WI38 (cell line): ENCODE measurements at regions not wholly inside any gene's neighbourhood (a gene's known extent, or its start where the extent isn't known, plus 50 kb on each side); places are given as distances from the start of the nearest gene placed in this dataset.
A peak's percentile ranks its signal among the peaks of the same experiment; 100 is the strongest.

Experiments used
- H3K4me3 ChIP-seq: 2 replicates; pipeline ENCODE4 v1.5.1; 2011; ENCODE audit warnings: low read depth, mild to moderate bottlenecking, control low read depth, low read length
- CTCF ChIP-seq: IDR thresholded peaks from 2 replicates; pipeline ENCODE4 v1.5.1; 2012; ENCODE audit warnings: low read depth, mild to moderate bottlenecking, control low read depth, low read length

- no peak for TF ChIP-seq CTCF
- no peak overlapping the region for H3K4me3 ChIP-seq
Observed at GRCh38 chr14:22168092-22168955, 420.7 kb downstream of the DAD1 start.

- TF ChIP-seq CTCF, result no peak
- H3K4me3 ChIP-seq, result no peak overlapping the region
Observed at GRCh38 chr14:22164616-22165015, 424.4 kb downstream of the DAD1 start.

- H3K4me3 ChIP-seq, result no peak overlapping the region
- peak; percentile 10; the same call in 1 of the 2 replicates for TF ChIP-seq CTCF
Observed at GRCh38 chr14:22163051-22163450, 426.0 kb downstream of the DAD1 start.

GRCh38 chr14:22159957-22160356 lies 429.1 kb downstream of the DAD1 start:
- H3K4me3 ChIP-seq, result no peak overlapping the region
- TF ChIP-seq CTCF, result no peak

GRCh38 chr14:22159099-22159498 lies 429.9 kb downstream of the DAD1 start:
- no peak for TF ChIP-seq CTCF
- no peak overlapping the region for H3K4me3 ChIP-seq

GRCh38 chr14:22158560-22158959 lies 430.5 kb downstream of the DAD1 start:
- H3K4me3 ChIP-seq, result no peak overlapping the region
- TF ChIP-seq CTCF, result no peak

- no peak overlapping the region for H3K4me3 ChIP-seq
- no peak for TF ChIP-seq CTCF
Observed at GRCh38 chr14:22155571-22155970, 433.5 kb downstream of the DAD1 start.
